Gastrocnemius medialis (tissue), 4 donors: ENCODE measurements at regions not wholly inside any gene's neighbourhood (a gene's known extent, or its start where the extent isn't known, plus 50 kb on each side); places are given as distances from the start of the nearest gene placed in this dataset.

ENCODE experiments used
- POLR2A ChIP-seq, 2 donors: fragments of 450-650 bp; IDR thresholded peaks; one replicate each; pipeline ENCODE4 v1.6.1; 2017; ENCODE audit warnings: antibody characterized with exemption in 2 of 2, mild to moderate bottlenecking in 2 of 2, moderate library complexity in 2 of 2
- TF ChIP-seq, protein P1 (sequence below), 5 experiments: fragments of 450-650 bp in 3 of 5; fragments of 200-600 bp in 2 of 5; sonication (generic) in 2 of 5; IDR thresholded peaks in 4 of 5; conservative IDR thresholded peaks in 1 of 5; 1 replicate in 4 of 5; 2 replicates in 1 of 5; pipeline ENCODE4 v1.5.1; 2016 to 2019; ENCODE audit warnings: antibody characterized with exemption in 5 of 5, mild to moderate bottlenecking in 3 of 5, moderate library complexity in 3 of 5

DNA sequence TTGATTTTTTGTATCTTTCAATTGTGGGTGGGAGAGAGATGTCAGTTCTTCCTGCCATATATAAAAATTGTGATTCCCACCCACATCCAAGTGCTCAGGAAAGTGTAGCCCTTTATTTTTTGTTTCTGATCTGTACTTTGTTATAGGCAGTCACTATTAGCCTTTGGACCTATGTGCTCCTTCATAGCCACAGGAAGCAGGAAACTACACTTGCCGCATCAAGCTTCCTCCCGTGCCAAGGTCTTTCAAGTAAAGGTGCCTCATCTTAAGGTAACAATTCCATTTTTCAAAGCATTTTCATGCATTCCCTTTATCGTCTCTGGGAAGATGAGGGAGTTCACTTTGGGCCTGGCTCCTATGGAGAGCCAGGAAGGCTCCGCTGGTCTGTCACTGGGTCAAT lies 339.0 kb downstream of the DIRAS2 start:
- TF ChIP-seq, protein P1, sequence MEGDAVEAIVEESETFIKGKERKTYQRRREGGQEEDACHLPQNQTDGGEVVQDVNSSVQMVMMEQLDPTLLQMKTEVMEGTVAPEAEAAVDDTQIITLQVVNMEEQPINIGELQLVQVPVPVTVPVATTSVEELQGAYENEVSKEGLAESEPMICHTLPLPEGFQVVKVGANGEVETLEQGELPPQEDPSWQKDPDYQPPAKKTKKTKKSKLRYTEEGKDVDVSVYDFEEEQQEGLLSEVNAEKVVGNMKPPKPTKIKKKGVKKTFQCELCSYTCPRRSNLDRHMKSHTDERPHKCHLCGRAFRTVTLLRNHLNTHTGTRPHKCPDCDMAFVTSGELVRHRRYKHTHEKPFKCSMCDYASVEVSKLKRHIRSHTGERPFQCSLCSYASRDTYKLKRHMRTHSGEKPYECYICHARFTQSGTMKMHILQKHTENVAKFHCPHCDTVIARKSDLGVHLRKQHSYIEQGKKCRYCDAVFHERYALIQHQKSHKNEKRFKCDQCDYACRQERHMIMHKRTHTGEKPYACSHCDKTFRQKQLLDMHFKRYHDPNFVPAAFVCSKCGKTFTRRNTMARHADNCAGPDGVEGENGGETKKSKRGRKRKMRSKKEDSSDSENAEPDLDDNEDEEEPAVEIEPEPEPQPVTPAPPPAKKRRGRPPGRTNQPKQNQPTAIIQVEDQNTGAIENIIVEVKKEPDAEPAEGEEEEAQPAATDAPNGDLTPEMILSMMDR (IDR thresholded peaks at IDR 0.05 in 4 of 5, conservative IDR thresholded peaks at IDR 0.05 in 1 of 5): no peak
- no peak for TF ChIP-seq POLR2A (IDR thresholded peaks at IDR 0.05)
